ENCODE measurements at regions not wholly inside any gene's neighbourhood (a gene's known extent, or its start where the extent isn't known, plus 50 kb on each side); places are given as distances from the start of the nearest gene placed in this dataset.

DNA sequence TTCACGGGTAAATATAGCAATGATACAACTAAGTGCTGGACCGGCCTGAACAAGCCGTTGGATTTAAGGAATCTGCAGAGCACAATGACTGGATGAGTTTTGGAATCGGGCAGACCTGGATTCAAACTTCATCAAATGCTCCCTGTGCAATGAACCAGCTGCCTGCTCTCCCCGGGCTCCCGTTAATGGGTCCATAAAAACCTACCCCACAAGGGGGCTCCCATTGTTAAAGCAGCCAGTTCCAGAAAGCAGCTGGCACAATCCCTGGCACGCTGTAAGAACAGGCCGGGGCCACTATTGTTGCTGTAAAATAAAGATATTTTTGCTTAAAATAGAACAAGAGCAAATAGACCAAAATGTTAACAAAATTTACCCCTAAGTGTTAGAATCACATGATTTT lies 131.9 kb downstream of the C16orf95 start:
- Mint-ChIP-seq H3K4me3 (no peak overlapping the region), H3K27me3 (ENCODE audit: low read depth) (no peaks in the 10 kb centered on the region), H3K4me1 (no peaks in the 10 kb centered on the region), H3K9me3 (peaks cover 13% of the 10 kb centered on the region), H3K27ac (no peak overlapping the region), H3K36me3 (no peaks in the 10 kb centered on the region)
- no peak for TF ChIP-seq CTCF (IDR thresholded peaks at IDR 0.05; ENCODE audit: unreplicated experiment)
- DNase-seq (ENCODE audit: low spot score in 2 of 2, unreplicated experiment in 2 of 2) = no peak

GRCh38 chr16:87185983-87186382 lies 131.2 kb downstream of the C16orf95 start:
- H3K36me3 Mint-ChIP-seq = no peaks in the 10 kb centered on the region
- H3K27ac Mint-ChIP-seq = no peak overlapping the region
- peaks cover 16% of the 10 kb centered on the region for H3K9me3 Mint-ChIP-seq
- TF ChIP-seq CTCF (IDR thresholded peaks at IDR 0.05; ENCODE audit: unreplicated experiment) = no peak
- no peaks in the 10 kb centered on the region for H3K27me3 Mint-ChIP-seq (ENCODE audit: low read depth)
- H3K4me1 Mint-ChIP-seq = no peaks in the 10 kb centered on the region
- no peak for DNase-seq (ENCODE audit: low spot score in 2 of 2, unreplicated experiment in 2 of 2)
- no peak overlapping the region for H3K4me3 Mint-ChIP-seq

DNA sequence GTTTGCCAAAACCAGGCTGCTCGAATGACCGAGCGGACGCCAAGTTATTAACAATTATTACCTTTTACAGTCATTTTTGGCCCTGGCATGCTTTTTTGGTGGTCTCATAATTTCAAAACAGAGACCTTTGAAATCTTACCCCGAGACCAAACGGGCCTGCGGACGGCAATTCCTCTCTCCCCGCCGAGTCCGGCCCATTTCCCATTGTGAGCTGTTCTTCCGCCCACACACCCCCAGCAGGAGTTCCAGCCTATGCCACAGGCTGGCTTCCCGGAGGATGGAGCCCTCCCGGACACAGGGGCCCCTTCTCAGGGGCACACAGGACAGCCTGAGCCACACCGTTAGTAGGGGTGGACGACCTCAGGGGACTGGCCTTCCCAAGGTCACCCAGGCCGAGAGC lies 130.7 kb downstream of the C16orf95 start:
- no peaks in the 10 kb centered on the region for H3K27me3 Mint-ChIP-seq (ENCODE audit: low read depth)
- H3K36me3 Mint-ChIP-seq = no peaks in the 10 kb centered on the region
- no peak overlapping the region for H3K27ac Mint-ChIP-seq
- H3K4me1 Mint-ChIP-seq = no peaks in the 10 kb centered on the region
- no peak for TF ChIP-seq CTCF (IDR thresholded peaks at IDR 0.05; ENCODE audit: unreplicated experiment)
- peaks cover 16% of the 10 kb centered on the region for H3K9me3 Mint-ChIP-seq
- no peak for DNase-seq (ENCODE audit: low spot score in 2 of 2, unreplicated experiment in 2 of 2)
- H3K4me3 Mint-ChIP-seq = no peak overlapping the region

GRCh38 chr16:87186876-87187533 lies 130.2 kb downstream of the C16orf95 start:
- Mint-ChIP-seq H3K36me3 (no peaks in the 10 kb centered on the region), H3K27ac (no peak overlapping the region), H3K27me3 (ENCODE audit: low read depth) (no peaks in the 10 kb centered on the region), H3K9me3 (peaks cover 16% of the 10 kb centered on the region), H3K4me1 (no peaks in the 10 kb centered on the region), H3K4me3 (no peak overlapping the region)
- DNase-seq (ENCODE audit: low spot score in 2 of 2, unreplicated experiment in 2 of 2) = no peak
- no peak for TF ChIP-seq CTCF (IDR thresholded peaks at IDR 0.05; ENCODE audit: unreplicated experiment)

- H3K27ac Mint-ChIP-seq = no peak overlapping the region
- no peaks in the 10 kb centered on the region for H3K27me3 Mint-ChIP-seq (ENCODE audit: low read depth)
- H3K9me3 Mint-ChIP-seq = peaks cover 16% of the 10 kb centered on the region
- peaks cover 2% of the 10 kb centered on the region for H3K4me1 Mint-ChIP-seq
- no peaks in the 10 kb centered on the region for H3K36me3 Mint-ChIP-seq
- DNase-seq (ENCODE audit: low spot score in 2 of 2, unreplicated experiment in 2 of 2) = no peak
- H3K4me3 Mint-ChIP-seq = no peak overlapping the region
- TF ChIP-seq CTCF (IDR thresholded peaks at IDR 0.05; ENCODE audit: unreplicated experiment) = no peak
These were observed 129.1 kb downstream of the C16orf95 start for GRCh38 chr16:87188104-87188503.

- TF ChIP-seq CTCF (IDR thresholded peaks at IDR 0.05; ENCODE audit: unreplicated experiment) = no peak
- Mint-ChIP-seq H3K9me3 (peaks cover 16% of the 10 kb centered on the region), H3K27ac (no peak overlapping the region), H3K4me3 (no peak overlapping the region), H3K4me1 (peaks cover 2% of the 10 kb centered on the region), H3K27me3 (ENCODE audit: low read depth) (no peaks in the 10 kb centered on the region), H3K36me3 (no peaks in the 10 kb centered on the region)
- DNase-seq (ENCODE audit: low spot score in 2 of 2, unreplicated experiment in 2 of 2) = no peak
These were observed 127.8 kb downstream of the C16orf95 start for GRCh38 chr16:87189426-87189825.
